ENCODE measurements at regions not wholly inside any gene's neighbourhood (a gene's known extent, or its start where the extent isn't known, plus 50 kb on each side); places are given as distances from the start of the nearest gene placed in this dataset.
A peak's percentile ranks its signal among the peaks of the same experiment; 100 is the strongest.

- H3K9ac ChIP-seq (ENCODE audit: low read length) = no peak overlapping the region
- peak overlapping the region; percentile 14 for H2BK120ac ChIP-seq (ENCODE audit: low read depth, low read length)
- DNase-seq = peak; percentile 47
- H3K18ac ChIP-seq (ENCODE audit: low read length) = no peak overlapping the region
- no peaks in the 10 kb centered on the region for H3K27me3 ChIP-seq (ENCODE audit: insufficient read depth, low read length, poor library complexity)
- no peak overlapping the region for H3K4ac ChIP-seq (ENCODE audit: low read depth, low read length)
- no CpG with 5 or more reads among the region's 3 CpGs for WGBS (ENCODE audit: extremely low coverage, insufficient coverage, low lambda C conversion rate)
- H2AK5ac ChIP-seq (ENCODE audit: low read length) = no peak overlapping the region
- no peak overlapping the region for H3K23ac ChIP-seq (ENCODE audit: low read length)
- no peak overlapping the region for H3K4me2 ChIP-seq (ENCODE audit: low read length)
- no peak overlapping the region for H2BK5ac ChIP-seq (ENCODE audit: low read length)
- H3K56ac ChIP-seq (ENCODE audit: low read length) = no peak overlapping the region
- H3K27ac ChIP-seq (ENCODE audit: low read depth, low read length) = no peak overlapping the region
- no peak overlapping the region for H4K5ac ChIP-seq (ENCODE audit: low read length)
- no peak overlapping the region for H4K8ac ChIP-seq (ENCODE audit: low read depth, low read length)
- no peak overlapping the region for H2BK15ac ChIP-seq (replicated peaks; ENCODE audit: low read depth)
- H3K4me1 ChIP-seq (ENCODE audit: control insufficient read depth, low read depth, low read length) = peaks cover 1% of the 10 kb centered on the region
- H3K36me3 ChIP-seq (ENCODE audit: control insufficient read depth, insufficient read depth, low read length) = no peaks in the 10 kb centered on the region
- H3K4me3 ChIP-seq (ENCODE audit: low read length) = no peak overlapping the region
- no peaks in the 10 kb centered on the region for H3K79me2 ChIP-seq (ENCODE audit: control insufficient read depth, insufficient read depth, low read length)
- H3K79me1 ChIP-seq (ENCODE audit: low read length) = no peaks in the 10 kb centered on the region
These were observed 501.6 kb downstream of the DTWD2 start for GRCh38 chr5:118486647-118487225.

DNA sequence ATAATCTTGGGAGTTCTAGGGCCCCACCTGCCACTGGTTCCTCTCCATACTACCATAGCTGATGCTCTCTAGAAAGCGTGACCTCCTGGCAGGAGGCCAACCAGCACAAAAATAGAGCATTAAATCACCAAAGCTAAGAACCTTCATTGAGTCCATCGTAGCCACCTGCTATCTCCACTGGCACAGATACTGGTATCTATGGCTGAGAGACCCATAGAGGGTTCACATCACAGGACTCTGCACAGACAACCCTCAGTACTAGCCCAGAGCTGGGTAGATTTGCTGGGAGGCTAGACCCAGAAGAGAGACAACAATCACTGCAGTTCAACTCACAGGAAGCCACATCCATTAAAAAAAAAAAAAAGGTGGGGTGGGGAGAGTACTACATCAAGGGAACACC lies 509.1 kb downstream of the DTWD2 start:
- H3K4me3 ChIP-seq (ENCODE audit: low read length) = no peak overlapping the region
- no peak overlapping the region for H2BK15ac ChIP-seq (replicated peaks; ENCODE audit: low read depth)
- H2AK5ac ChIP-seq (ENCODE audit: low read length) = no peak overlapping the region
- H3K79me1 ChIP-seq (ENCODE audit: low read length) = no peaks in the 10 kb centered on the region
- no peak overlapping the region for H4K5ac ChIP-seq (ENCODE audit: low read length)
- H3K36me3 ChIP-seq (ENCODE audit: control insufficient read depth, insufficient read depth, low read length) = no peaks in the 10 kb centered on the region
- no peaks in the 10 kb centered on the region for H3K4me1 ChIP-seq (ENCODE audit: control insufficient read depth, low read depth, low read length)
- DNase-seq = no peak
- no peak overlapping the region for H3K56ac ChIP-seq (ENCODE audit: low read length)
- no peak overlapping the region for H2BK5ac ChIP-seq (ENCODE audit: low read length)
- H3K27ac ChIP-seq (ENCODE audit: low read depth, low read length) = no peak overlapping the region
- no peak overlapping the region for H3K18ac ChIP-seq (ENCODE audit: low read length)
- no peaks in the 10 kb centered on the region for H3K27me3 ChIP-seq (ENCODE audit: insufficient read depth, low read length, poor library complexity)
- no peak overlapping the region for H3K4ac ChIP-seq (ENCODE audit: low read depth, low read length)
- no CpG with 5 or more reads among the region's 2 CpGs for WGBS (ENCODE audit: extremely low coverage, insufficient coverage, low lambda C conversion rate)
- no peak overlapping the region for H3K4me2 ChIP-seq (ENCODE audit: low read length)
- H3K79me2 ChIP-seq (ENCODE audit: control insufficient read depth, insufficient read depth, low read length) = no peaks in the 10 kb centered on the region
- no peak overlapping the region for H3K23ac ChIP-seq (ENCODE audit: low read length)
- no peak overlapping the region for H2BK120ac ChIP-seq (ENCODE audit: low read depth, low read length)
- no peak overlapping the region for H4K8ac ChIP-seq (ENCODE audit: low read depth, low read length)
- H3K9ac ChIP-seq (ENCODE audit: low read length) = no peak overlapping the region

DNA sequence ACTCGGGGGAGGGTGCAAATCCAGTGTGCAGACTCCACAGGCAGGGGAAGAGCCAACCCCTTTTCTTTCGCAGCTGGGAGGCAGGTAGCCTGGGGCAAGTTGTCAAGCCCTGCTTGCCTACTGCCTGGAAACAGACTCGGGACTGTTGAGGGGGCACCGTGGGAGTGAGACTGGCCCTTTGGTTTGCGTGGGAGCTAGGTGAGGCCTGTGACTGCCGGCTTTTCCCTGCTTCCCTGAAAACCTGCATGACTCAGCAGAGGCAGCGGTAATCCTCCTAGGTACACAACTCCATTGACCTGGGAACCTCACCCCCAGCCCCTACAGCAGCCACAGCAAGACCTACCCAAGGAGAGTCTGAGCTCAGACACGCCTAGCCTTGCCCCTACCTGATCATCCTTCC lies 509.5 kb downstream of the DTWD2 start:
- no CpG with 5 or more reads among the region's 8 CpGs for WGBS (ENCODE audit: extremely low coverage, insufficient coverage, low lambda C conversion rate)
- no peaks in the 10 kb centered on the region for H3K27me3 ChIP-seq (ENCODE audit: insufficient read depth, low read length, poor library complexity)

DNA sequence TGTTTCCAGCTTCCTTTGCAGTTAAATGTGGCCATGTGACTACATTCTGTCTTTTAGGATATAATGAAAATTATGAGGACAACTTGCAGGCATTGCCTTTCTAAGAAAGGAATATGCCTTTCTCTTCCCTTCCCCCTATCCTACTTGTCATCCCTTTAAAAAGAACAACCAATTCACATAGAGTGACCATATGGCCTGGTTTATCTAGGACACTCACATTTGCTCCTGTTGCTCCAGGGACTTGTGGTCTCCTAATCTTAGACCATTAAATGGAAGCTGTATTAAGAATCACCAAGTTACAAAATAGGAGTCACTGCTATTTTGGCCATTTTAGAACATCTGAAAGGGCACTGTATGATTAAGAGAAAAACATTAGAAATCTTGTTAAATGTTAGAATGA lies 520.3 kb downstream of the DTWD2 start:
- Histone ChIP-seq H3K27ac (ENCODE audit: low read depth, low read length) (no peak overlapping the region), H3K27me3 (ENCODE audit: insufficient read depth, low read length, poor library complexity) (no peaks in the 10 kb centered on the region), H2AK5ac (ENCODE audit: low read length) (no peak overlapping the region), H3K36me3 (ENCODE audit: control insufficient read depth, insufficient read depth, low read length) (no peaks in the 10 kb centered on the region), H3K79me2 (ENCODE audit: control insufficient read depth, insufficient read depth, low read length) (no peaks in the 10 kb centered on the region), H3K4me2 (ENCODE audit: low read length) (no peak overlapping the region), H4K8ac (ENCODE audit: low read depth, low read length) (no peak overlapping the region), H2BK5ac (ENCODE audit: low read length) (no peak overlapping the region), H3K56ac (ENCODE audit: low read length) (no peak overlapping the region), H3K18ac (ENCODE audit: low read length) (no peak overlapping the region), H3K9ac (ENCODE audit: low read length) (no peak overlapping the region), H3K4ac (ENCODE audit: low read depth, low read length) (no peak overlapping the region), H3K4me1 (ENCODE audit: control insufficient read depth, low read depth, low read length) (no peaks in the 10 kb centered on the region), H2BK120ac (ENCODE audit: low read depth, low read length) (no peak overlapping the region), H4K5ac (ENCODE audit: low read length) (no peak overlapping the region), H3K23ac (ENCODE audit: low read length) (no peak overlapping the region), H3K79me1 (ENCODE audit: low read length) (no peaks in the 10 kb centered on the region), H2BK15ac (replicated peaks; ENCODE audit: low read depth) (no peak overlapping the region), H3K4me3 (ENCODE audit: low read length) (no peak overlapping the region)
- DNase-seq = no peak

More for the DNA sequence above, 509.5 kb downstream of the DTWD2 start:
- no peaks in the 10 kb centered on the region for H3K79me2 ChIP-seq (ENCODE audit: control insufficient read depth, insufficient read depth, low read length)
- H3K4me1 ChIP-seq (ENCODE audit: control insufficient read depth, low read depth, low read length) = no peaks in the 10 kb centered on the region
- no peak overlapping the region for H2AK5ac ChIP-seq (ENCODE audit: low read length)
- H3K9ac ChIP-seq (ENCODE audit: low read length) = no peak overlapping the region
- H3K4ac ChIP-seq (ENCODE audit: low read depth, low read length) = no peak overlapping the region
- no peak overlapping the region for H2BK15ac ChIP-seq (replicated peaks; ENCODE audit: low read depth)
- no peak overlapping the region for H3K27ac ChIP-seq (ENCODE audit: low read depth, low read length)
- H3K18ac ChIP-seq (ENCODE audit: low read length) = no peak overlapping the region
- no peak overlapping the region for H2BK120ac ChIP-seq (ENCODE audit: low read depth, low read length)
- no peaks in the 10 kb centered on the region for H3K36me3 ChIP-seq (ENCODE audit: control insufficient read depth, insufficient read depth, low read length)
- H4K5ac ChIP-seq (ENCODE audit: low read length) = no peak overlapping the region
- no peak overlapping the region for H3K56ac ChIP-seq (ENCODE audit: low read length)
- no peak overlapping the region for H2BK5ac ChIP-seq (ENCODE audit: low read length)
- H4K8ac ChIP-seq (ENCODE audit: low read depth, low read length) = no peak overlapping the region
- no peak overlapping the region for H3K4me3 ChIP-seq (ENCODE audit: low read length)
- H3K4me2 ChIP-seq (ENCODE audit: low read length) = no peak overlapping the region
- no peak for DNase-seq
- no peak overlapping the region for H3K23ac ChIP-seq (ENCODE audit: low read length)
- no peaks in the 10 kb centered on the region for H3K79me1 ChIP-seq (ENCODE audit: low read length)

DNA sequence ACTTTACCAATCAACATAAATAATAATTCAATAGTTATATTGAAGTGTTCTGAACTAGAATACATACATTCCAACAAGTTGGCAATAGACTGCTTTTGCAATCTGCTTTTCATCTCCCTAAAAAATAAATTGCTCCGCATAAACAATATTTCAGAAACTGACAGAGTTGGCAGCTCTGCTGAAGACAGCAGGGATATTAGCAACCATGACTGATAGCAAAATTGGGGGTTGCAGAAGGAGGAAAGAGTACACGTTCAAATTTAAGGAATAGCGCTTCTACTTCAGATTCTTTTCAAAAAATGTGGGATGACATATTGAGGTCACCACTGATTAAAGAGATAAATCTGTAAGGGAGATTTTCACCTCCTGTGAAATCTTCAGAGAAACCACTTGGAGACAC lies 521.2 kb downstream of the DTWD2 start:
- Histone ChIP-seq H2BK120ac (ENCODE audit: low read depth, low read length) (no peak overlapping the region), H3K4me3 (ENCODE audit: low read length) (no peak overlapping the region), H3K56ac (ENCODE audit: low read length) (no peak overlapping the region), H3K4me2 (ENCODE audit: low read length) (no peak overlapping the region), H3K4ac (ENCODE audit: low read depth, low read length) (no peak overlapping the region), H3K27ac (ENCODE audit: low read depth, low read length) (no peak overlapping the region), H3K27me3 (ENCODE audit: insufficient read depth, low read length, poor library complexity) (no peaks in the 10 kb centered on the region), H3K23ac (ENCODE audit: low read length) (no peak overlapping the region), H3K79me2 (ENCODE audit: control insufficient read depth, insufficient read depth, low read length) (no peaks in the 10 kb centered on the region), H3K4me1 (ENCODE audit: control insufficient read depth, low read depth, low read length) (no peaks in the 10 kb centered on the region), H4K5ac (ENCODE audit: low read length) (no peak overlapping the region), H2BK5ac (ENCODE audit: low read length) (no peak overlapping the region), H2BK15ac (replicated peaks; ENCODE audit: low read depth) (no peak overlapping the region), H3K36me3 (ENCODE audit: control insufficient read depth, insufficient read depth, low read length) (no peaks in the 10 kb centered on the region), H2AK5ac (ENCODE audit: low read length) (no peak overlapping the region), H3K18ac (ENCODE audit: low read length) (no peak overlapping the region), H3K9ac (ENCODE audit: low read length) (no peak overlapping the region), H3K79me1 (ENCODE audit: low read length) (no peaks in the 10 kb centered on the region), H4K8ac (ENCODE audit: low read depth, low read length) (no peak overlapping the region)
- no CpG with 5 or more reads among the region's 3 CpGs for WGBS (ENCODE audit: extremely low coverage, insufficient coverage, low lambda C conversion rate)
- no peak for DNase-seq

DNA sequence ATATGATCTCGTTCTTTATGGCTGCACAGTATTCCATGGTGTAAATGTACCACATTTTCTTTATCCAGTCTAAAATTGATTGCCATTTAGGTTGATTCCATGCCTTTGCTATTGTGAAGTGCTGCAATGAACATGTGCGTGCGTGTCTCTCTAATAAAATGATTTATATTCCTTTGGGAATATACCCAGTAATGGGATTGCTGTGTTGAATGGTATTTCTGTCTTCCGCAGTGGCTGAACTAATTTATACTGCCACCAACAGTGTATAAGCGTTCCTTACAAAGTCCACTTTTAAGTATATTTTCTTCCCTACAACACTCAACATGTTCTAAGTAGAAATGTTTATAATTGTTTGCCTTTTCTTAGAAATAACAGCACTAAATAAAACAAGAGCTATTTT lies 521.9 kb downstream of the DTWD2 start:
- H3K4me1 ChIP-seq (ENCODE audit: control insufficient read depth, low read depth, low read length) = no peaks in the 10 kb centered on the region
- WGBS (ENCODE audit: extremely low coverage, insufficient coverage, low lambda C conversion rate) = no CpG with 5 or more reads among the region's 5 CpGs
- H3K36me3 ChIP-seq (ENCODE audit: control insufficient read depth, insufficient read depth, low read length) = no peaks in the 10 kb centered on the region
- H3K79me1 ChIP-seq (ENCODE audit: low read length) = no peaks in the 10 kb centered on the region
- no peaks in the 10 kb centered on the region for H3K79me2 ChIP-seq (ENCODE audit: control insufficient read depth, insufficient read depth, low read length)
- H3K4ac ChIP-seq (ENCODE audit: low read depth, low read length) = no peak overlapping the region
- no peak overlapping the region for H3K18ac ChIP-seq (ENCODE audit: low read length)
- no peak overlapping the region for H3K27ac ChIP-seq (ENCODE audit: low read depth, low read length)
- no peak overlapping the region for H2BK5ac ChIP-seq (ENCODE audit: low read length)
- no peak for DNase-seq
- H4K5ac ChIP-seq (ENCODE audit: low read length) = no peak overlapping the region
- no peak overlapping the region for H3K9ac ChIP-seq (ENCODE audit: low read length)
- H3K56ac ChIP-seq (ENCODE audit: low read length) = no peak overlapping the region
- H3K27me3 ChIP-seq (ENCODE audit: insufficient read depth, low read length, poor library complexity) = no peaks in the 10 kb centered on the region
- no peak overlapping the region for H2BK120ac ChIP-seq (ENCODE audit: low read depth, low read length)
- H3K4me3 ChIP-seq (ENCODE audit: low read length) = no peak overlapping the region
- no peak overlapping the region for H4K8ac ChIP-seq (ENCODE audit: low read depth, low read length)
- no peak overlapping the region for H3K4me2 ChIP-seq (ENCODE audit: low read length)
- H2BK15ac ChIP-seq (replicated peaks; ENCODE audit: low read depth) = no peak overlapping the region
- H2AK5ac ChIP-seq (ENCODE audit: low read length) = no peak overlapping the region
- no peak overlapping the region for H3K23ac ChIP-seq (ENCODE audit: low read length)
